Caco-2 (cell line): ENCODE measurements at regions not wholly inside any gene's neighbourhood (a gene's known extent, or its start where the extent isn't known, plus 50 kb on each side); places are given as distances from the start of the nearest gene placed in this dataset.

Experiments
- BruUV-seq: library from RNA; stranded (reverse); fragments of 400-500 nt; replicated peaks from 2 replicates; lab custom pipeline; 2021; lab: Mats Ljungman, UMichigan
- CTCF ChIA-PET: fragments of 300-600 bp; sonication (Branson Sonifier 250); formaldehyde crosslinking; loops from one replicate; lab custom pipeline; 2022; ENCODE audit warnings: antibody characterized with exemption; lab: Charles Lee
- POLR2A ChIA-PET: fragments of 300-600 bp; sonication (Branson Sonifier 250); formaldehyde crosslinking; loops from one replicate; lab custom pipeline; 2022; ENCODE audit warnings: antibody characterized with exemption; lab: Charles Lee
- DNase-seq, 2 experiments: peaks; one replicate each; pipeline versions ENCODE4 v3.0.0 to v3.0.0-alpha.2; 2020 to 2022
- H3K27me3 ChIP-seq: replicated peaks from 2 replicates; pipeline ENCODE4 v1.6.0; 2011; ENCODE audit warnings: low read length; ENCODE audit not compliant: control insufficient read depth, insufficient read depth
- H3K36me3 ChIP-seq: 2 replicates; pipeline ENCODE4 v1.5.1; 2011; ENCODE audit warnings: low read length; ENCODE audit not compliant: control insufficient read depth, insufficient read depth
- H3K4me1 ChIP-seq: fragments of 250-450 bp; sonication (Bioruptor Pico); 2 replicates; pipeline ENCODE4 v1.5.1; 2020; ENCODE audit warnings: mild to moderate bottlenecking
- H3K4me3 ChIP-seq: 2 replicates; pipeline ENCODE4 v1.5.1; 2011; ENCODE audit warnings: low read depth, mild to moderate bottlenecking, control low read depth, low read length
- H3K9me3 ChIP-seq: fragments of 250-450 bp; sonication (Bioruptor Pico); 2 replicates; pipeline ENCODE4 v1.5.1; 2020; ENCODE audit warnings: mild to moderate bottlenecking, moderate library complexity
- H3K27ac Mint-ChIP-seq: one replicate; pipeline ENCODE4 v1.8.0; 2022; ENCODE audit warnings: mixed read lengths; ENCODE audit not compliant: unreplicated experiment
- H3K27me3 Mint-ChIP-seq: one replicate; pipeline ENCODE4 v1.8.0; 2022; ENCODE audit warnings: mixed read lengths; ENCODE audit not compliant: insufficient read depth, unreplicated experiment
- H3K36me3 Mint-ChIP-seq: one replicate; pipeline ENCODE4 v1.8.0; 2022; ENCODE audit warnings: mild to moderate bottlenecking, mixed read lengths; ENCODE audit not compliant: insufficient read depth, unreplicated experiment
- H3K4me1 Mint-ChIP-seq: one replicate; pipeline ENCODE4 v1.8.0; 2022; ENCODE audit warnings: low read depth, mixed read lengths; ENCODE audit not compliant: unreplicated experiment
- H3K4me3 Mint-ChIP-seq: one replicate; pipeline ENCODE4 v1.8.0; 2022; ENCODE audit warnings: mild to moderate bottlenecking, moderate library complexity, mixed read lengths; ENCODE audit not compliant: unreplicated experiment
- H3K9me3 Mint-ChIP-seq: one replicate; pipeline ENCODE4 v1.8.0; 2022; ENCODE audit warnings: mixed read lengths; ENCODE audit not compliant: unreplicated experiment
- intact Hi-C: fragments of 100-400 bp; cut with micrococcal nuclease; formaldehyde crosslinking; loops from one replicate; pipeline ENCODE4 v1.10.0; 2022; ENCODE audit not compliant: unreplicated experiment
- TF ChIP-seq, protein P1 (sequence below), 2 experiments: fragments of 200-600 bp in 1 of 2; IDR thresholded peaks; 1 replicate in 1 of 2; 2 replicates in 1 of 2; pipeline versions ENCODE4 v1.5.1 to v1.8.0; 2011 to 2022; ENCODE audit warnings: antibody characterized with exemption in 1 of 2, control low read depth in 1 of 2, inconsistent platforms in 1 of 2, low read depth in 1 of 2, low read length in 1 of 2, mild to moderate bottlenecking in 1 of 2, moderate library complexity in 1 of 2; ENCODE audit not compliant: insufficient read depth in 1 of 2, severe bottlenecking in 1 of 2, unreplicated experiment in 1 of 2

DNA sequence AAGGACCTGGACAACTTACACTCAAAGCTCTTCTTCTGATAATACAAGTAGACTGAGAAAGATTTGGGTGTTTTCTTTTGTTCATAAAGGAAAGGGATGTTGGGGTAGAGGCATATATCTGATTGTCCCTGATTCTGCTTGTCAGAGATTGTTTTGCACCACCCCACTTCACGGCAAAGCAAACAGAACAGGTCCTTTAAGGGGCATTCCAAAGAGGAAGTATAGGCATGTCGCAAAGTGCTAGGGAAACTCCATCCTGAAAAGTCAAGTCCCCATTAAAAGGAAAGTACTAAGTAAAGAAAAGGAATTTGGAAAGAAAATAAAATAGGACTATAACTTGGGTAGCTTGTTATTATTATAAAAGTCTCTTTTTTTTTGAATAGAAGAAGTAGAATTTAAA lies 233.0 kb downstream of the DNAJB9 start:
- CTCF ChIA-PET = no interaction called here

DNA sequence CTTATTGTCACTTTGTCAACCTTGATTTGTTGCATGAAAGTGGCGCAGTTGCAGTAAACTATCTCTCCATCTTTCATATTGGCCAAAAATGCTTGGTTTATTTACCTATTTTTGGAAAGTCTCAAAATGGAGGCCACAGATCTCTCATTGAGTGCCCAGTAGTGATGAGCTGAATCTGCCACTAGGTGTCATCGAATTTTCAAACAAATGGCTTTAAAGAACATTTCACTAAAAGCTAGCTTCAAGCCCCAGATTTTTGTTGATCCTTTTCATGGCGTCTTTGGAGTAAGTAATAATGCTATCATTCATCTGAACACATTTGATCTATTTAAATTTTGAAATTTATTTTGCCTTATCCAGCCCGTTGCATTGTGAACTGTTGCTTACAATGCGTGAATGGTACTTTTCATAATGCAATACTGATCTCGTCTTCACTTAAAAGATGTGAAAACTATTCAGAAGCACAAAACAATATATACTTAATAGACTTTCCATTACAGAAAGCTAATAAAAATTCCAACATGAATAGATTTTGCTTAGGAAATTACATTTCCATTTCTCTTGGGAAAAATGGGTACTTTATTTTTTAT lies 236.2 kb downstream of the DNAJB9 start:
- ChIA-PET CTCF (interaction anchor here (0.6 to 1.5 kb wide), 3 partner anchors 10 to 380 kb away, joined by 3 to 5 read pairs (median 3); no protein-coding TSS in a partner anchor), POLR2A (no interaction called here)
- TF ChIP-seq, protein P1, sequence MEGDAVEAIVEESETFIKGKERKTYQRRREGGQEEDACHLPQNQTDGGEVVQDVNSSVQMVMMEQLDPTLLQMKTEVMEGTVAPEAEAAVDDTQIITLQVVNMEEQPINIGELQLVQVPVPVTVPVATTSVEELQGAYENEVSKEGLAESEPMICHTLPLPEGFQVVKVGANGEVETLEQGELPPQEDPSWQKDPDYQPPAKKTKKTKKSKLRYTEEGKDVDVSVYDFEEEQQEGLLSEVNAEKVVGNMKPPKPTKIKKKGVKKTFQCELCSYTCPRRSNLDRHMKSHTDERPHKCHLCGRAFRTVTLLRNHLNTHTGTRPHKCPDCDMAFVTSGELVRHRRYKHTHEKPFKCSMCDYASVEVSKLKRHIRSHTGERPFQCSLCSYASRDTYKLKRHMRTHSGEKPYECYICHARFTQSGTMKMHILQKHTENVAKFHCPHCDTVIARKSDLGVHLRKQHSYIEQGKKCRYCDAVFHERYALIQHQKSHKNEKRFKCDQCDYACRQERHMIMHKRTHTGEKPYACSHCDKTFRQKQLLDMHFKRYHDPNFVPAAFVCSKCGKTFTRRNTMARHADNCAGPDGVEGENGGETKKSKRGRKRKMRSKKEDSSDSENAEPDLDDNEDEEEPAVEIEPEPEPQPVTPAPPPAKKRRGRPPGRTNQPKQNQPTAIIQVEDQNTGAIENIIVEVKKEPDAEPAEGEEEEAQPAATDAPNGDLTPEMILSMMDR (IDR thresholded peaks at IDR 0.05; ENCODE audit: insufficient read depth in 1 of 2, low read depth in 1 of 2, low read length in 1 of 2, severe bottlenecking in 1 of 2, unreplicated experiment in 1 of 2) = peak; percentile 50 to 63
- no peaks in the 10 kb centered on the region for H3K27me3 ChIP-seq
- no peaks in the 10 kb centered on the region for H3K36me3 ChIP-seq
- H3K4me1 ChIP-seq = no peaks in the 10 kb centered on the region
- H3K27ac Mint-ChIP-seq = no peak overlapping the region
- H3K27me3 Mint-ChIP-seq = no peaks in the 10 kb centered on the region
- no peak overlapping the region for H3K4me3 ChIP-seq
- no peaks in the 10 kb centered on the region for H3K36me3 Mint-ChIP-seq
- intact Hi-C loops = loop anchor here (5.0 kb wide), 2 partner anchors 144 to 194 kb away; no protein-coding TSS in a partner anchor
- BruUV-seq = no TSS peak
- no peaks in the 10 kb centered on the region for H3K9me3 ChIP-seq
- H3K4me3 Mint-ChIP-seq = no peak overlapping the region
- H3K9me3 Mint-ChIP-seq = no peaks in the 10 kb centered on the region
- DNase-seq = peak in 1 of 2 experiments; percentile 20
- H3K4me1 Mint-ChIP-seq = no peaks in the 10 kb centered on the region

More for the DNA sequence above, 233.0 kb downstream of the DNAJB9 start:
- Mint-ChIP-seq H3K27ac (no peak overlapping the region), H3K27me3 (no peaks in the 10 kb centered on the region), H3K4me1 (no peaks in the 10 kb centered on the region), H3K4me3 (no peak overlapping the region), H3K9me3 (no peaks in the 10 kb centered on the region), H3K36me3 (no peaks in the 10 kb centered on the region)
- Histone ChIP-seq H3K4me3 (no peak overlapping the region), H3K36me3 (no peaks in the 10 kb centered on the region), H3K4me1 (no peaks in the 10 kb centered on the region), H3K9me3 (peaks cover 2% of the 10 kb centered on the region; the same call in 1 of the 2 replicates), H3K27me3 (no peaks in the 10 kb centered on the region)
- TF ChIP-seq, protein P1 (IDR thresholded peaks at IDR 0.05; ENCODE audit: insufficient read depth in 1 of 2, low read depth in 1 of 2, low read length in 1 of 2, severe bottlenecking in 1 of 2, unreplicated experiment in 1 of 2) = no peak
- no peak for DNase-seq
- POLR2A ChIA-PET = no interaction called here
- intact Hi-C loops = no loop called here
- no TSS peak for BruUV-seq

DNA sequence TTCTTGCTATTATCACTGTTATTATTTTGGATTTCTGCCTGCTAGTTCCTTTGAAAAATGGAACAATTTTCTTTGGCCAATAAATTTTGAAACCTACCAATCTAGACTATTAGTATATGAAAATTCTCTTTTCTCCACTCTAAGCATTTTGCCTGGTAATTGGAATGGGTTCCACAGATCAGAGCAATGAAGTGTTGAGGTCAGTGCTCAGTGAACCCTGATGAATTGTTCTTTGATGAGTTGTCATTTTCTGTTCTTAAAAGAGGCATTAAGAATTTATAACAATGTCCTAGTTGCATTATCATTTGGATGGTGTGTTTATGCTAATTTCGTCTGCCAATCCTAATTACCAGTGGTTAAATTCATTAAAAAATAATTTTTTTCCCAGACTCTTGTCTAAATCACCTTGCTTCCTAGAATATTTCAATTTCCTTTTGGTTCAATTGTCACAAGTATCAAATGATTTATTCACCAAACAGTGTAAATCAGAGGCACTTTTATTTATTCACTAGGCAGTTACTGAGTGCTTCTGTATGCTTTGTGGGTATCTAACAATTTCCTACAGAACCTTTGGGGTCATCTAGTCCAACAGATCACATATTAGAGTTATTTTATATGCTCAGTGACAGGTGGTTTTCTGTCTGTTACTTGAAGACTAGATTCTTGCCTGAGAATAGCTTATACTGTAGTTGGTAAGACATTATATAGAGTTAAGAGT lies 239.0 kb downstream of the DNAJB9 start:
- Histone ChIP-seq H3K4me3 (no peak overlapping the region), H3K4me1 (no peaks in the 10 kb centered on the region), H3K36me3 (no peaks in the 10 kb centered on the region), H3K9me3 (no peaks in the 10 kb centered on the region), H3K27me3 (no peaks in the 10 kb centered on the region)
- TF ChIP-seq, protein P1 (IDR thresholded peaks at IDR 0.05; ENCODE audit: insufficient read depth in 1 of 2, low read depth in 1 of 2, low read length in 1 of 2, severe bottlenecking in 1 of 2, unreplicated experiment in 1 of 2) = no peak
- ChIA-PET CTCF (no interaction called here), POLR2A (no interaction called here)
- no peaks in the 10 kb centered on the region for H3K9me3 Mint-ChIP-seq
- BruUV-seq = no TSS peak
- intact Hi-C loops = loop anchor here (5.0 kb wide), 2 partner anchors 146 to 196 kb away; no protein-coding TSS in a partner anchor
- DNase-seq = no peak
- H3K4me3 Mint-ChIP-seq = no peak overlapping the region
- H3K36me3 Mint-ChIP-seq = no peaks in the 10 kb centered on the region
- no peaks in the 10 kb centered on the region for H3K27me3 Mint-ChIP-seq
- no peaks in the 10 kb centered on the region for H3K4me1 Mint-ChIP-seq
- no peak overlapping the region for H3K27ac Mint-ChIP-seq
